Esophagus muscularis mucosa (tissue), 4 donors: ENCODE measurements at regions not wholly inside any gene's neighbourhood (a gene's known extent, or its start where the extent isn't known, plus 50 kb on each side); places are given as distances from the start of the nearest gene placed in this dataset.

Experiments
- EP300 ChIP-seq: sonication (generic); formaldehyde crosslinking; IDR thresholded peaks from one replicate; pipeline ENCODE4 v1.6.1; 2017; ENCODE audit warnings: antibody characterized with exemption
- POLR2A ChIP-seq: fragments of 450-650 bp; IDR thresholded peaks from one replicate; pipeline ENCODE4 v1.6.1; 2017; ENCODE audit warnings: antibody characterized with exemption, moderate library complexity, mild to moderate bottlenecking, low read depth
- POLR2AphosphoS5 ChIP-seq, 2 donors: sonication (generic); formaldehyde crosslinking; IDR thresholded peaks; one replicate each; pipeline ENCODE4 v1.6.1; 2017; ENCODE audit warnings: antibody characterized with exemption in 2 of 2
- TF ChIP-seq, protein P1 (sequence below), 3 experiments: fragments of 200-600 bp in 2 of 3; fragments of 450-650 bp in 1 of 3; sonication (generic) in 2 of 3; IDR thresholded peaks; one replicate each; pipeline ENCODE4 v1.5.1; 2017 to 2019; ENCODE audit warnings: antibody characterized with exemption in 3 of 3, mild to moderate bottlenecking in 2 of 3, moderate library complexity in 1 of 3

DNA sequence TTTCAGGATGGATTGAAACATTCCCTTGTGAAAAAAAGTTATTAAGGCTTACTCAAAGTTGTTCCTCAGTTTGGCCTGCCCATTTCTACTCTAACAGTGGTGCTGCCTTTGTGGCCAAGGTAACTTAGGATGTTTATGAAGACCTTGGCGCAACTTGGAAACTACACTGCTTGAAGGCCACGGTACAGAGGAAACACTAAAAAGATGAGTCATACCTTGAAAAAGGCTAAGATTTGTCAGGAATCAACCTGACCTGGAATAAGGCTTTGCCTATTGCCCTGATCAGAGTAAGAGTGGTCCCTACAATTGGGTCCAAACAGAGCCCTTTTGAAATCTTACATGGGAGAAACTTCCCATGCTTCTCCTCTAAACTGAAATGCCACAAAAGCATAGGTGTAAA lies 119.9 kb upstream of the MOCS1 start:
- TF ChIP-seq, protein P1, sequence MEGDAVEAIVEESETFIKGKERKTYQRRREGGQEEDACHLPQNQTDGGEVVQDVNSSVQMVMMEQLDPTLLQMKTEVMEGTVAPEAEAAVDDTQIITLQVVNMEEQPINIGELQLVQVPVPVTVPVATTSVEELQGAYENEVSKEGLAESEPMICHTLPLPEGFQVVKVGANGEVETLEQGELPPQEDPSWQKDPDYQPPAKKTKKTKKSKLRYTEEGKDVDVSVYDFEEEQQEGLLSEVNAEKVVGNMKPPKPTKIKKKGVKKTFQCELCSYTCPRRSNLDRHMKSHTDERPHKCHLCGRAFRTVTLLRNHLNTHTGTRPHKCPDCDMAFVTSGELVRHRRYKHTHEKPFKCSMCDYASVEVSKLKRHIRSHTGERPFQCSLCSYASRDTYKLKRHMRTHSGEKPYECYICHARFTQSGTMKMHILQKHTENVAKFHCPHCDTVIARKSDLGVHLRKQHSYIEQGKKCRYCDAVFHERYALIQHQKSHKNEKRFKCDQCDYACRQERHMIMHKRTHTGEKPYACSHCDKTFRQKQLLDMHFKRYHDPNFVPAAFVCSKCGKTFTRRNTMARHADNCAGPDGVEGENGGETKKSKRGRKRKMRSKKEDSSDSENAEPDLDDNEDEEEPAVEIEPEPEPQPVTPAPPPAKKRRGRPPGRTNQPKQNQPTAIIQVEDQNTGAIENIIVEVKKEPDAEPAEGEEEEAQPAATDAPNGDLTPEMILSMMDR (IDR thresholded peaks at IDR 0.05), result no peak
- TF ChIP-seq POLR2A, result no peak
- no peak for TF ChIP-seq EP300
- no peak for TF ChIP-seq POLR2AphosphoS5 (IDR thresholded peaks at IDR 0.05)
